HG03196 (cell line): ENCODE measurements at regions not wholly inside any gene's neighbourhood (a gene's known extent, or its start where the extent isn't known, plus 50 kb on each side); places are given as distances from the start of the nearest gene placed in this dataset.

Experiments
- ATAC-seq: cut with Tn5 transposase; IDR thresholded peaks from one replicate; pipeline ENCODE4 v1.9.1; 2021; ENCODE audit not compliant: unreplicated experiment

- no peak for ATAC-seq
These were observed 69.5 kb upstream of the SSX2IP start for GRCh38 chr1:84759756-84760155.

- no peak for ATAC-seq
These were observed 68.8 kb upstream of the SSX2IP start for GRCh38 chr1:84758968-84759491.

DNA sequence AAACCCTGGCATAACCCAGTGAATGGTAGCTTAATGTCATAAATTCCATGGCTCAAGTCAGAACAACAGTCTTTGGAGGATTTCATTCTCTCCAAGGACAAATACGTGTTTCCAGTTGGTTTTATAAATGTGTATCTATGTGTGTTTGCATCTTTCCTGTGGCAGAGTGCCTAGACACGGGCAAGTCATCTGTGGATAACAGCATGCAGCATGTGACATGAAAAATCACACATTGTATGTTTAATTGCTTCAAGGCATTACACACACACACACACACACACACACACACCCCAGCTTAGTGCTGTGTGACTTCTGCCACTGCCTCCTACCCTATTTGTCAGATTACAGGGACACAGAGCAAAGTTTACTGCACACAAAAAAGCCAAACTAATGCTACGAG lies 68.2 kb upstream of the SSX2IP start:
- no peak for ATAC-seq

DNA sequence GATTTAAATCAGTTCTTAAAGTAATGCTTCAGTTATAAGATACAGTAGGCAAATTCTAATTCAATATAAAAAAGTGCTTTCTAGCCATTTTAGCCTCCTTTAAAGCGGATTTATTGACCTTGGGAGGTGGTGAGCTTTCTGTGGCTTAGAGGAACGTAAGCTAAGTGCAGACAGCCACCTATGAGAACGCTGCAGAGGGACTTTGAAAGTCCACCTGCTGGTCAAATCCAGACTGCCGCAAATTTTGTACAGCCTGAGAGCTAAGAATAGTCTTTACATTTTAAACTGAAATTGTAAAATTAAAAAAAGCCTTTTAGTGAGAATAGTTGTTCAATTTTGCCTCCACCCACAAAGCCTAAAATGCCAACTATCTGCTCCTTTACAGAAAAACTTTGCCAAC lies 67.0 kb upstream of the SSX2IP start:
- ATAC-seq: no peak

DNA sequence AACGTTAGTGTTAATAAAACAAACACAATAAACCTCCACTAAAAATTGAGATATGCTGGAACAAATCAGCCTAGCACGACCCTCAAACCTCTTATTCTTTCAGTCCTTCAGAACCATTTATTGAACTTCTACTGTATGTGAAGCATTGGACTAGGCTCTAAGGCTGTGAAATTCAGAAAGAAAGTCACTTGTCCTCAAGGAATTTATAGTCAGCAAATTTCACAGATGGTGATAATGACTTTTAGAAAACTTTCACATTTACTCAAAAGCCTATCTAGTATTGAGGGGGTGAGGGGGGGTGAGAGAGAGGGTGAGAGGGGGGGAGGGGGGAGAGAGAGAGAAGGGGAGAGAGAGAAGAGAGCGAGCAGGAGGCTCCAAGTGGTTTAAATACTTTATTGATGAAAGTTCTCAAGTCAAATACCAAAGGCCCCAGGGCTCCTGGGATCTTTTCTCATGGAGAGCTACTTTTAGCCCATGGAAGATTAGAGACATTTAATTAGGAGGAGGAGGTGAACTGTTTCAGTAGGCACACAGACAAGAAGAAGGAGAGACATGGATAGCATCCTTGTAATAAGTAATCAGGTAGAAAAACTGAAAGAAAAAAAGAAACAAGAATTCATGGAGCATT lies 66.3 kb upstream of the SSX2IP start:
- no peak for ATAC-seq

GRCh38 chr1:84756001-84756400 lies 65.7 kb upstream of the SSX2IP start:
- ATAC-seq: no peak

DNA sequence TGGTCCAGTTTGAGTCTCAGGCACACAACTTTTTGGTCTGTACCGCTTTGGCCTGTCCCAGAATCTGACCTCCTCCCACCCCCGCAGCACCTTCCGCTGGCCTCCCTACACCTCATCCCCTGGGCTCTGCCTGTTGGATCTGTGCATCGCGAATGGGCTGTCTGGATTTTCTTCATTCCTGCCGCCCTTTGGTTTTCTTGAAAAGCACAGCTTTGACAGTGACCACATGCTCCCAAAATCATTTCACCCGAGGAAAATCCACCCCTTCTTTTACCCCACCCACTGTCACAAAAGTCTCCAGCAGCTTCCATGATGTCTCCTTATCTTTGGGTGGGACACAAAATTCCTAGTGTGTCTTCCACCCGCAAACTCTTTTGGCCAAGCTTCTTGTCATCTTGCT lies 65.0 kb upstream of the SSX2IP start:
- no peak for ATAC-seq

GRCh38 chr1:84754386-84754703 lies 64.1 kb upstream of the SSX2IP start:
- ATAC-seq: no peak

GRCh38 chr1:84753516-84754385 lies 63.5 kb upstream of the SSX2IP start:
- ATAC-seq: peak; percentile 87

GRCh38 chr1:84750110-84750730 lies 60.0 kb upstream of the SSX2IP start:
- no peak for ATAC-seq

- ATAC-seq: no peak
These were observed 59.2 kb upstream of the SSX2IP start for GRCh38 chr1:84749427-84749826.

DNA sequence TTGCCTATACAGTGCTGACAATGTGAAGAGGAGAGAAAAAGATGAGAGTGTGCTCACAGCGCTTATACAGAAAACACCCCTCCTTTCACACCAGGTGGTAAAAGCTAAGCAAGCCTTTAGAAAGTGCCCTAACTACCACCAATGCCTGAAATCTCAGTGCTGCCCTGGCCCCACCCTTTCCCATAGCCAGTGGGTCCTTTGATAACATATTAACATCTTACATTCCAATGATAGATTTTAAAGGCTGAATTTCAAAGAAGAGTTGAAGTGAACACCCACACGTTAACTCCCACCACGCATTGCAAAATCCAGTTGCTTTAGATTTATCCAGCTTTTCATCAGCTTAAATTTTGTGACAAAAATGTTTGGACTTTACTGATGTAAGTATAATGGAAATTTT lies 58.1 kb upstream of the SSX2IP start:
- no peak for ATAC-seq

GRCh38 chr1:84745857-84746256 lies 55.6 kb upstream of the SSX2IP start:
- ATAC-seq: no peak

DNA sequence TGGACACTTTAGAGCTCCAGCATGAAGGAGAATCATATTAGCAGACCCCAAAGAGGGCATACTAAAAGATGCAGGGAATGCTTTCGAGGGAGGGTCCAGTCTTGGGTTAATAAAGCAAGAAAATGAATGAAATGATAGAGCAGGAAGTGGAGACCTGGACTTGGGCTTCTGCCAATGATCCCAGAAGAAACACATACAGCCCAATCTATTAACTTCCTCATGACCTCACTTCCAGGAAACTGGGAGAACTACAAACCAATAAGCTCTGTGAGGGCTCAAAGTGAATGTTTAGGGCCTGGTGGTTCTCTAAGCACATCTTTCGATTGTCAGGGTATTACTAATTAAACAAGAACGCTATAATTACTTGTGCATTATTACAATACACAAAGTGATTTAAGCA lies 53.6 kb upstream of the SSX2IP start:
- no peak for ATAC-seq

- ATAC-seq: peak; percentile 59
These were observed 52.4 kb upstream of the SSX2IP start for GRCh38 chr1:84742653-84743052.

DNA sequence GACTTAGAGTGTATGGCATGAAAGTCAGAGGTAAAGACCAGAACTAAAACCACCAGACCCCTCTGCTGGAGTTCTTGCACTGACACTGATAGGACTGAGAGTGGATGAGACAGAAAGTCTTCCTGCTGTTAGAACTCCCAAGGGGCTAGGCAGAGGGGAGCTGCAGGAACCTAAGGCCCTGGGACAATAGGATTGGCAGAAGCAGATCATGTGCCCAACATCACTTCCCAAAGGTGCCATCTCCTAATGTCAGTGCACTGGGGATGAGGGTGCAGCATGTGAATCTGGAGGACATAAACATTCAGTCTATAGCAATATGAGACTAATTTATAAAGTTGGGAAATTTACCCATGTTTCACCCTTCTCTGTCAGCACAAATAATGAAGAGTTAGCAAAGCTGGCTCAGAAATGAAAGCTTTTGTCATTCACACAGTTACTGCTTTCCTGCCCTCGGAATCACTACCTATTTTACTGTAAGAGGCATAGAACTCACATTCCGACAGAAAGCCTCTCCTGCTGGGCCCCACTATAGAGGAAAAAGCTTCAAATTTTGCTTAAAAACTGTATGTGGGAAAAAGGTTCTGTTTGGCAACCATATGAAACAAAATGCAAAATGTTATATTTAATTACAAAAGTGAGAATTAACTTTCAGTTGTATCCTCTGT lies 49.9 kb upstream of the SSX2IP start:
- ATAC-seq: no peak
